PC-9 (cell line): ENCODE measurements at regions not wholly inside any gene's neighbourhood (a gene's known extent, or its start where the extent isn't known, plus 50 kb on each side); places are given as distances from the start of the nearest gene placed in this dataset.

Source experiments
- BruUV-seq: library from RNA; stranded (reverse); fragments of 400-500 nt; replicated peaks from 2 replicates; lab custom pipeline; 2021; lab: Mats Ljungman, UMichigan
- CTCF ChIA-PET: fragments of 300-600 bp; sonication (Branson Sonifier 250); formaldehyde crosslinking; loops from one replicate; lab custom pipeline; 2022; ENCODE audit warnings: antibody characterized with exemption; lab: Charles Lee
- POLR2A ChIA-PET: fragments of 300-600 bp; sonication (Branson Sonifier 250); formaldehyde crosslinking; loops from one replicate; lab custom pipeline; 2022; ENCODE audit warnings: antibody characterized with exemption; ENCODE audit not compliant: unreplicated experiment; lab: Charles Lee
- DNase-seq, 2 experiments: peaks; one replicate each; pipeline versions ENCODE4 v3.0.0 to v3.0.0-alpha.2; 2015 to 2022; ENCODE audit warnings: mixed read lengths in 1 of 2
- H2AFZ ChIP-seq: fragments of 200-600 bp; sonication (generic); 2 replicates; pipeline ENCODE4 v1.8.1; 2017; ENCODE audit warnings: antibody characterized with exemption
- H3F3A ChIP-seq: fragments of 200-600 bp; sonication (generic); 2 replicates; pipeline ENCODE4 v1.8.1; 2017; ENCODE audit warnings: antibody characterized with exemption, mild to moderate bottlenecking, low read depth; ENCODE audit not compliant: insufficient read depth
- H3K27ac ChIP-seq: fragments of 200-600 bp; sonication (generic); 2 replicates; pipeline ENCODE4 v1.6.1; 2016; ENCODE audit warnings: mixed run types
- H3K27me3 ChIP-seq: fragments of 200-600 bp; sonication (generic); 2 replicates; pipeline ENCODE4 v1.6.1; 2016; ENCODE audit warnings: low read depth, mixed run types; ENCODE audit not compliant: insufficient read depth
- H3K36me3 ChIP-seq: fragments of 200-600 bp; sonication (generic); 2 replicates; pipeline ENCODE4 v1.6.1; 2016; ENCODE audit warnings: low read depth, mixed run types
- H3K4me1 ChIP-seq: fragments of 200-600 bp; sonication (generic); replicated peaks from 2 replicates; pipeline ENCODE4 v1.6.1; 2016; ENCODE audit warnings: mixed run types; ENCODE audit not compliant: insufficient read depth
- H3K4me2 ChIP-seq: fragments of 200-600 bp; sonication (generic); 2 replicates; pipeline ENCODE4 v1.6.1; 2017; ENCODE audit warnings: mixed run types
- H3K4me3 ChIP-seq: fragments of 200-600 bp; sonication (generic); 2 replicates; pipeline ENCODE4 v1.6.1; 2016; ENCODE audit warnings: mixed run types
- H3K79me2 ChIP-seq: fragments of 200-600 bp; sonication (generic); 2 replicates; pipeline ENCODE4 v1.6.1; 2017; ENCODE audit warnings: low read depth, mixed run types
- H3K9me2 ChIP-seq: fragments of 200-600 bp; sonication (generic); 2 replicates; pipeline ENCODE4 v1.8.1; 2017; ENCODE audit warnings: mild to moderate bottlenecking; ENCODE audit not compliant: insufficient read depth
- H3K9me3 ChIP-seq: fragments of 200-600 bp; sonication (generic); 2 replicates; pipeline ENCODE4 v1.8.1; 2016; ENCODE audit warnings: low read depth; ENCODE audit not compliant: insufficient read depth
- H4K20me1 ChIP-seq: fragments of 200-600 bp; sonication (generic); 2 replicates; pipeline ENCODE4 v1.8.1; 2017; ENCODE audit not compliant: insufficient read depth
- CTCF ChIP-seq: fragments of 200-600 bp; sonication (generic); conservative IDR thresholded peaks from 2 replicates; pipeline ENCODE4 v1.6.1; 2017; ENCODE audit warnings: mixed run types, antibody characterized with exemption, mild to moderate bottlenecking, moderate library complexity
- EZH2 ChIP-seq: fragments of 200-600 bp; sonication (generic); IDR thresholded peaks from 2 replicates; pipeline ENCODE4 v1.8.0; 2017; ENCODE audit warnings: antibody characterized with exemption, low read depth
- intact Hi-C: fragments of 100-400 bp; cut with micrococcal nuclease; formaldehyde crosslinking; loops from one replicate; pipeline ENCODE4 v1.10.0; 2022; ENCODE audit not compliant: unreplicated experiment

- Histone ChIP-seq H3K9me2 (no peaks in the 10 kb centered on the region), H4K20me1 (no peaks in the 10 kb centered on the region), H3K79me2 (no peaks in the 10 kb centered on the region), H3K9me3 (peaks cover 7% of the 10 kb centered on the region; the same call in 1 of the 2 replicates), H3K4me3 (peak overlapping the region; percentile 31; the same call in 1 of the 2 replicates), H3K4me1 (peaks cover 16% of the 10 kb centered on the region), H3K27ac (peak overlapping the region; percentile 70), H3K27me3 (no peaks in the 10 kb centered on the region), H3K4me2 (peak overlapping the region; percentile 64), H3K36me3 (no peaks in the 10 kb centered on the region), H2AFZ (peak overlapping the region; percentile 72), H3F3A (peaks cover 9% of the 10 kb centered on the region; the same call in 1 of the 2 replicates)
- intact Hi-C loops, result no loop called here
- ChIA-PET POLR2A (no interaction called here), CTCF (no interaction called here)
- DNase-seq, result peak; percentile 28 to 89
- TSS peak; percentile 86 for BruUV-seq
- TF ChIP-seq EZH2, result no peak
- TF ChIP-seq CTCF, result no peak
These were observed 648.7 kb upstream of the CCDC54 start for GRCh38 chr3:106728315-106729098.

- peaks cover 16% of the 10 kb centered on the region for H3K4me1 ChIP-seq
- H3K27me3 ChIP-seq, result no peaks in the 10 kb centered on the region
- peak overlapping the region; percentile 70; the same call in 1 of the 2 replicates for H3K27ac ChIP-seq
- BruUV-seq, result no TSS peak
- H3K9me2 ChIP-seq, result no peaks in the 10 kb centered on the region
- H3K4me3 ChIP-seq, result no peak overlapping the region
- peak overlapping the region; percentile 72; the same call in 1 of the 2 replicates for H2AFZ ChIP-seq
- ChIA-PET CTCF (no interaction called here), POLR2A (no interaction called here)
- H3F3A ChIP-seq, result peaks cover 9% of the 10 kb centered on the region; the same call in 1 of the 2 replicates
- intact Hi-C loops, result no loop called here
- no peak overlapping the region for H3K4me2 ChIP-seq
- no peak for TF ChIP-seq CTCF
- TF ChIP-seq EZH2, result no peak
- no peak for DNase-seq
- peaks cover 7% of the 10 kb centered on the region; the same call in 1 of the 2 replicates for H3K9me3 ChIP-seq
- no peaks in the 10 kb centered on the region for H3K36me3 ChIP-seq
- H3K79me2 ChIP-seq, result no peaks in the 10 kb centered on the region
- H4K20me1 ChIP-seq, result no peaks in the 10 kb centered on the region
These were observed 647.8 kb upstream of the CCDC54 start for GRCh38 chr3:106729481-106729880.

- no TSS peak for BruUV-seq
- no peaks in the 10 kb centered on the region for H3K9me2 ChIP-seq
- H3K9me3 ChIP-seq, result peaks cover 11% of the 10 kb centered on the region; the same call in 1 of the 2 replicates
- no peaks in the 10 kb centered on the region for H4K20me1 ChIP-seq
- DNase-seq, result no peak
- H3K4me1 ChIP-seq, result peaks cover 16% of the 10 kb centered on the region
- no peak overlapping the region for H3K4me2 ChIP-seq
- ChIA-PET POLR2A (no interaction called here), CTCF (no interaction called here)
- peaks cover 9% of the 10 kb centered on the region; the same call in 1 of the 2 replicates for H3F3A ChIP-seq
- H3K36me3 ChIP-seq, result no peaks in the 10 kb centered on the region
- no peaks in the 10 kb centered on the region for H3K79me2 ChIP-seq
- H2AFZ ChIP-seq, result no peak overlapping the region
- H3K4me3 ChIP-seq, result no peak overlapping the region
- intact Hi-C loops, result no loop called here
- H3K27ac ChIP-seq, result no peak overlapping the region
- no peaks in the 10 kb centered on the region for H3K27me3 ChIP-seq
- TF ChIP-seq EZH2, result no peak
- TF ChIP-seq CTCF, result no peak
These were observed 646.0 kb upstream of the CCDC54 start for GRCh38 chr3:106731230-106731629.
